ENCODE measurements at regions not wholly inside any gene's neighbourhood (a gene's known extent, or its start where the extent isn't known, plus 50 kb on each side); places are given as distances from the start of the nearest gene placed in this dataset.

DNA sequence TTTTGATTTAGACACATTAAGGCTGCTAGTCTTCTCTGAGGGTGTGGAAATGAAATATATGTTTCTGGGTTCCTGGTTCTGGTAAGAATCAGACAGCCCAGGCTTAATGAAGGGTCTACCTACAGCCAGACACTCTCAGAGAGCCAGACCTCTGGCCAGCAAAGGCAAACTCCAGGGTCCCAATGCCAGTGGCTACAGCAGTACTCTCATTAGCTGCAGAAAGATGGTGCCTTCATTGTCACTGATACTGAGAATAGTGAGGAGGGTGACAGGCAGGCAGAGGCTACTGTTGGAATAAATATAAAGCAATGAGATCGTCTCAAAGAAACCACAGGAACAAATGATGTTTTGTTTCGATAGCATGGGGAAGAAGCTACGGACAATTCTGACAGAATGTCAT lies 437.6 kb downstream of the GPM6A start:
- TF ChIP-seq, protein P1, sequence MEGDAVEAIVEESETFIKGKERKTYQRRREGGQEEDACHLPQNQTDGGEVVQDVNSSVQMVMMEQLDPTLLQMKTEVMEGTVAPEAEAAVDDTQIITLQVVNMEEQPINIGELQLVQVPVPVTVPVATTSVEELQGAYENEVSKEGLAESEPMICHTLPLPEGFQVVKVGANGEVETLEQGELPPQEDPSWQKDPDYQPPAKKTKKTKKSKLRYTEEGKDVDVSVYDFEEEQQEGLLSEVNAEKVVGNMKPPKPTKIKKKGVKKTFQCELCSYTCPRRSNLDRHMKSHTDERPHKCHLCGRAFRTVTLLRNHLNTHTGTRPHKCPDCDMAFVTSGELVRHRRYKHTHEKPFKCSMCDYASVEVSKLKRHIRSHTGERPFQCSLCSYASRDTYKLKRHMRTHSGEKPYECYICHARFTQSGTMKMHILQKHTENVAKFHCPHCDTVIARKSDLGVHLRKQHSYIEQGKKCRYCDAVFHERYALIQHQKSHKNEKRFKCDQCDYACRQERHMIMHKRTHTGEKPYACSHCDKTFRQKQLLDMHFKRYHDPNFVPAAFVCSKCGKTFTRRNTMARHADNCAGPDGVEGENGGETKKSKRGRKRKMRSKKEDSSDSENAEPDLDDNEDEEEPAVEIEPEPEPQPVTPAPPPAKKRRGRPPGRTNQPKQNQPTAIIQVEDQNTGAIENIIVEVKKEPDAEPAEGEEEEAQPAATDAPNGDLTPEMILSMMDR (IDR thresholded peaks at IDR 0.05; ENCODE audit: insufficient read depth, low read depth, low read length): no peak
- no peak for TF ChIP-seq EZH2 (IDR thresholded peaks at IDR 0.05; ENCODE audit: insufficient read depth, low read length)
